NCI-H1417 (cell line): ENCODE measurements at regions not wholly inside any gene's neighbourhood (a gene's known extent, or its start where the extent isn't known, plus 50 kb on each side); places are given as distances from the start of the nearest gene placed in this dataset.
A peak's percentile ranks its signal among the peaks of the same experiment; 100 is the strongest.

ENCODE experiments used
- DNase-seq, 3 experiments: peaks; one replicate each; lab custom pipeline; 2025; lab: John Stamatoyannopoulos, UW

GRCh38 chr15:85941186-85941855, 138.3 kb upstream of the AGBL1 start:
- no peak for DNase-seq

DNA sequence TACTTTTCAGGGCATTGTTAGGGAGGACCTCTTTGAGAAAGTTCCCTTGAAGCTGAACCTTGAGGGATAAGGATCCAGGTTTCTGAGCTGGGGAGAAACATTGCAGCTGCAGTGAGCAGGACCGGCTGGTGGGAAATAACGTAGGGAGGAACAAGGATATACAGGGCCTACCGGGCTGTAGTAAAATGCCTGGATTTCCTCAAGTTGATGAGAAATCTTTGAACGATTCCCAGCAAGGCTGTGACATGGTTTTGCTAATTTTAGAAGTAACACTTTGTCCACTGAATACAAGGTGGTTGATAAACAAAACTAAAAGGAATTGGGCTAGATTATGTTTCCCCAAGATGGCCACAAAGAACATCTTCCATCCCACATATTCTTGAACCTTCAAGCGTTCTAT, 137.0 kb upstream of the AGBL1 start:
- DNase-seq, result no peak

- DNase-seq, result no peak
Measured at GRCh38 chr15:85943151-85943550, 136.5 kb upstream of the AGBL1 start.

DNA sequence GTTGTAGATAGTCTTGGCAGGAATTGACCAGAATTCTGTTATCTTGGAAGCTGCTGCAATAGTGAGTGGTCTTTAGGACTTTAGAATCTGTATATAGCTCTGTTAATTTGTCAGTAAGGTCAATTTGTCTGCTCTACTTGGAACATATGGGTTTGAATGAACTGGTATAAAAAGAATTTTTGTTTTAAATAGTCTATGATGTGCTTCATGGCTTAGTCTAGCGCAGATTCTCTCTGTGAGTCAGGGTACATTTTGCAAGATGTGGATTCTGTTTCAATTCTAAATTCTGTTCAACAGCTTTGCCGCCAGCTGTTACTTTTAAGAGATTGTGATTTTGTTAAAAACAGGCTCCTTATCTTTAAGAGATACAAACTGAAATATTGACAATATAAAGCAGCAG, 135.9 kb upstream of the AGBL1 start:
- no peak for DNase-seq

- DNase-seq, result no peak
Measured at GRCh38 chr15:85947021-85947420, 132.7 kb upstream of the AGBL1 start.

DNA sequence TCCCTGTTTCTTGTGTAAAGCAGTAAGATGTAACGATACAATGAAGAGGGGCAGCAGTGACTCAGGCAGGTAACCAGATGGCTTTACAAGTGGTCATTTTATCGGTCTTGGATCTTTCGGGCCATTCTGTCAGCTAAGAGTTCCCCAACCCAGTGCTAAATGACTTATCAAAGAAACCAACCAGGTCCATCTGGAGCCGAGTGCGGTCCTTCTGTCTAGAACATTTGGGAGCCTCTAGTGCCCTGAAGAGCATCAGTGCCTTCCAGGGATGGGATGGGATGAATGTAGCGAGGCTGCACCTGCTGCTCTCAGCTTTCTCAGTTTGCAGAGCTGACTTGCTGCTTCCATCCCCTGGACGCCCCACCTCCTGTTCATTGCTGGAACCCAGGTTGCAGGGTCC, 131.7 kb upstream of the AGBL1 start:
- DNase-seq, result no peak

- no peak for DNase-seq
Measured at GRCh38 chr15:85950101-85950500, 129.6 kb upstream of the AGBL1 start.

- DNase-seq, result peak in 1 of 3 experiments; percentile 13
Measured at GRCh38 chr15:85954586-85954985, 125.1 kb upstream of the AGBL1 start.

- DNase-seq, result no peak
Measured at GRCh38 chr15:85955501-85956391, 123.9 kb upstream of the AGBL1 start.

DNA sequence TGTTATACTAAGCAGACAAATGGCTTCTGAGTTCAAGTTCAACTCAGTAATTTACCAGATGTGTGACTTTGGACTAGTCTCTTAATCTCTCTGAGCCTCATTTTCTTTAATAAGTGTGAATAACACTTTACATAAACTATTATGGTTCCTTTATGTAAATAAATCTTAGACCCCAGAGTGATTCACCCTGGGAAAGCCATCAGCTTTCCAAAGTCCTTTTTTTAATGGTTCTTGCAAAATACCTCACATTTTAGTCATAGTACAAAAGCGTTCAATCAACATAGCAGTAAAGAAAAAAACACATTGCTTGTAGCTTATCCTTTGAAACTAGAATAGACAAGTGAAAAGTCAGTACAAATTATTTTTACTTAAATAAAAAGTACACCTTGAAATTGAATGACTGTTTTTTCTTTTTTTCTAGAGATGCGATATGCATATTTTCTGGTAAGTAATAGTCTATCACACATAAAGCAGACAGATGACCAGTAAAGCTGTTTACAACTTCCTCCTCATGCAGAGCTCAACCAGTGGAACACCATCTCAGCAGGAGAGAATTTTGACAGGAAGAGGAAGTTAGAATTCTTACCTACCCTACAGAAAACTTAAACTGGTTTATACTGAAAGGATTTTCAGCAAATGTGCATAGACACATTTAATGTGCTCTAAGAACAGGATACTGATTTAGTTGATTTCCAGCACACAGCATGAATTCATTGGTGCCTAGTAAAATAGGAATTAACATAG, 123.0 kb upstream of the AGBL1 start:
- no peak for DNase-seq

DNA sequence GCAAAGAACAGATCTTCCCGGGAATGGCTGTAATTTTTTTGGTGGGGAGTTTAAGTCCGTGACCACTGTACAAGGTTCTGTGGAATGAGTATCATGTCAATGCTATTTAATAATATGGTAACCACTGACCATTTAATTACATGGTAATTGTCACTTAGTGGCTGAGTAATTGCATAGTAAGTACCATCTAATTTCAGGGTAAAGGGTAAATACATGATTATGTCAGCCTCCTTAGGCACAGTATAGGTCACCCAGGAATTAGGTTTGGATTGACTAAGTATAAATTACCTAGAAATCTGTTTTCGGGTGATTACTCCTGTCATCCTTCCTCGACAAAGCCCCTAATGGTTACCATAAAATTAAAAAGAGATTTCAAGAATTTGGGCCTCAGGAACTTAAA, 120.1 kb upstream of the AGBL1 start:
- DNase-seq, result peak in 2 of 3 experiments; percentile 42 to 85

DNA sequence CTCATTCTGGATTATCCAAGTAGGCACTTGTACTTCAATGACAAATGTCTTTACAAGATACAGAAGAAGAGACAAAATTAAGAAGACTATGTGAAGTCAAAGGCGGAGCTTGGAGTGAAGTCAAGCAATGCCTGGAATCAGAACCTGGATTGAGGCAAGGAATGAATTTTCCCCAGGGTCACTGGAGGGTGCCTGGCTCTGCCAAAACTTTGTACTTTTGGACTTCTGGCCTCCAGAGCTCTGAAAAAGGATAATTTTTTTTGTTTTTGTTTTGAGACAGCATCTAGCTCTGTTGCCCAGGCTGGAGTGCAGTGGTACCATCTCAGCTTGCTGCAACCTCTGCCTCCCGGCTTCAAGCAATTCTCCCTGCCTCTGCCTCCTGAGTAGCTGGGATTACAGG, 119.3 kb upstream of the AGBL1 start:
- no peak for DNase-seq

- DNase-seq, result no peak
Measured at GRCh38 chr15:85961821-85962220, 117.8 kb upstream of the AGBL1 start.

GRCh38 chr15:85963262-85963760, 116.4 kb upstream of the AGBL1 start:
- no peak for DNase-seq

DNA sequence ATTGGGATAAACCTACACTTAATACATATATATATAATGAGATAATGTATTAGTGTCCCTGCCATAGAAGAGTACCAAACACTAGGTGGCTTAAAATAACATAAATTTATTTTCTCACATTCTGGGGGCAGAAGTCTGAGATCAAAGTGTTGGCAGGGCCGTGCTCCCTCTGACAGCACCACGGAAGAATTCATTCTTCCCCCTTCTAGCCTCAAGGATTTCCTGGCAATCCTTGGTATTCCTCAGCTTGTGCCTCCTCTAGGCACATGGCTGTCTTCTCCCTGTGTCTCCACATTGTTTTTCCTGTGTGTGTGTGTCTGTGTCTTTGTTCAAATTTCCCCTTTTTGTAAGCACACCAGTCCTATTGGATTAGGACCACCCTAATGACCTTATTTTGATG, 115.2 kb upstream of the AGBL1 start:
- no peak for DNase-seq

GRCh38 chr15:85967553-85967952, 112.1 kb upstream of the AGBL1 start:
- DNase-seq, result peak in 1 of 3 experiments; percentile 46

DNA sequence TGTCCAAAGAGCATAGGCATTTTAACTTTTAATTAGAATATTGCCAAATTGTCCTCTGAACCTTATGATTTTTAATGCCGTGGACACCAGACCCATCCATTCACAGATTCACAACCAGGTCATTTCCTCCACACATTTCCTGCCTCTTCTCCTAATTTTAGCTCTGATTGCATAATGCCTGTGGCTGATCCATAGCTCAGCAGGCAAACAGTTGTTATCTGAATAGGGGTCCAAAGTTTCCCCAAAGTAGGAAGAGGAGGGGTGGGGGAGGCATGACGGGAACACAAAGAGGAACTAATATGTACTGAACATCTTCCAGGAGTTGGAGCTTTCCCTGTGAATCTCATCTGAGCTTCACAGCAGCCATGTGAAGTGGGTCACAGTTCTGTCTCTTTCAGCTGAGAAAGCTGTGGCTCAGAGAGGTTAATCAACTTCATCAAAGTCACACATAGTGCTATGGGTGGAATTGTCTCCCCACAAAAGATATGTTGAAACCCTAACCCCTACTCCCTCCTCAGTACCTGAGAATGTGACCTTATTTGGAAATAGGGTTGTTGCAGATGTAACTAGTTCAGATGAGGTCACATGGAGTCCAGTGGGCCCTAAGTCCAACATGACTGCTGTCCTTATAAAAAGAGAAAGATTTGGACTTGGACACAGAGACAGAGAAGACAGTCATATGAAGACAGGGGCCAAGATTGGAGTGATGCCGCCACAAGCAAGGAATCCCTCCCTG, 106.7 kb upstream of the AGBL1 start:
- no peak for DNase-seq

DNA sequence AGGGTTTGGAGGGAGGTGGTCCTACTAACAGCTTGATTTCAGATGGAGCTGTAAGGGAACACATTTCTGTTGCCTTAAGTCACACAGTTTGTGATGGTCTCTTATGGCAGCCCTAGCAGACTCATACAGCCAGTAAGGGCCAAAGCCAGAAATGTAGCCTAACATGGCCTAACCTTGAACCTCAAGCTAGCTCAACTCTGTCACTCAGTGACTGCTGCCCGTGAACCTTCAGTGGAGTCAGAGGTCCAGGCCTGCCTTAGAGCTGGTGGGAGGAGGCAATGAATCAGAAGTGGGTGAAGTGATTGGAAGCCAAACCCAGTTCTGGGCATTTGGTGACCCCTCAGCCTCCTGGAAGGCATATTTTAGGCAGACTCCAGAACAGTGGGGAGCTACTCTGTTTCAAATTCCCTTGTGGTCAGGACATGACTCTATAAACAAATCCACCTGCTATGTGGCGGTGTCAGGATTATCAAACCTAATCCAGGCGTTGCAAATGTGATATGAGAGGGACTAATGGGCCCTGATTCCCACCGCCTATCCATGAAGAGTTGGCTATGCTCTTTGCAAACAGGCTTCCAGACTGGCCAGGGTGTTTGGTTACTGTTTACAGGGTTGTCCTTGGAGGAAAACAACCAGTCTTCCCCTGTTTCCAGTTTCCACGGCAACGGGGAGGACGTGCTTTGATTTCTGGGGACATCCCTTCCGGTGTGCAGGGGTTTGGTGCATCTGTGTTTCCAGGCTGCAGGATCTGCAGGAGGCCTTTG, 105.9 kb upstream of the AGBL1 start:
- peak in 2 of 3 experiments; percentile 25 to 56 for DNase-seq

DNA sequence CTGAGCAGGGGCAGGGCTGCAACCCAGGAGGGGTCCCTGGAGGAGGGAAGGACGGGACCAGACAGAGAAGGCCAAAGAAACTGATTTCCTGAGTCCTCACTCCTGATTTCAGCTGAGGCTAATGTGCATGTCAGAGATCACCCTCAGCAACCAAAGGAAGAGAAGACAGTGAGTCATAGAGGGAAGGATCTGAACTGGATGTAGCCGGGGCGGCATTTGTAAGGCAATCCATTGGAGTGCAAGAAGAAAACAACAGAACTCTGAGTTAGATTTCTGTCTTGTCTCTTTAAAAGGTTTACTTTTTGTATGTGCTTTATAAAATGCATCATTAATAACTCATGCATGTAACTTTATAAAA, 105.3 kb upstream of the AGBL1 start:
- DNase-seq, result no peak

DNA sequence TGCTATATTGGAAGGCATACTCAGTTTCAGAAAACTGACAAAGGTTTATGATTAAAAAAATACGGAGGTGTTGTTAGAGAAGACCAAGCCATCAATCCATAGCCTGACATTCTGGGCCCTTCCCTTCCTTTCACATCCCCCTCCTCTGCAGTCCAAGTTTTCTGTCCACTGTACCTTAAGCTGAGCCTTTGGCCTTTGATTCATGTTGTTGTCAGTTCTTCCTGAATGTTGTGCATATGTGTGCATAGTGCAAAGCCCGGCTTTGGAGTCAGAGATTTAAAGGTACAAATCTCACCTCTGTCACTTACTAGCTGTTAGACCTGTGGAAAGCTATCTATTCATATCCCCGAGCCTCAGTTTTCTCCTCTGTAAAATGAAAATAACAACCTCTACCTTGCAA, 104.9 kb upstream of the AGBL1 start:
- no peak for DNase-seq

DNA sequence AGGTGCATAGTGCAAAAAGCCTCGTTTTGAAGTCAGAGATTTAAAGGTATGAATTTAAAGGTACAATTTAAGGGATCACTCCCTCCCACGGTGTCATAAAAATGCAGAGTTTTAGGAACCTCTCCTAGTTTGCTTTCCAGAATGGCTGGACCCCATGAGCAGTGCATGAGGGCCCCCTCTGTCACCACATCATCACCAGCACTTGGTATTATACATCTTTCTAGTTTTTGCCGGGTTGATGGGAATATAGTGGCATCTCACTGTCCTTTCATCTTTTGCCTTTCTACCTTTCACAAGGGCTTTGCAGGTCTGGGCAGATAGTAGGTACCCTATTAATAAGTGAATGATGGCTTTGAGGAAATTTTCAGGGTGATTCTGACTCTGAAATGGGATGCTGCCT, 103.6 kb upstream of the AGBL1 start:
- DNase-seq, result no peak
